Activated naive CD8-positive, alpha-beta T cell treated with anti-CD3 and anti-CD28 coated beads, Interleukin-2, amount 50 U/mL, for 24 hours (primary cell): ENCODE measurements at regions not wholly inside any gene's neighbourhood (a gene's known extent, or its start where the extent isn't known, plus 50 kb on each side); places are given as distances from the start of the nearest gene placed in this dataset.

Source experiments
- ATAC-seq: fragments of 150-1000 bp; cut with Tn5 transposase; one replicate; pipeline ENCODE4 v1.10.0; 2021
- DNase-seq: peaks from one replicate; pipeline ENCODE4 v3.0.0; 2021
- H3K27ac Mint-ChIP-seq: one replicate; pipeline ENCODE4 v1.8.0; 2021; ENCODE audit warnings: mild to moderate bottlenecking, mixed read lengths
- H3K27me3 Mint-ChIP-seq: one replicate; pipeline ENCODE4 v1.8.0; 2021; ENCODE audit warnings: mixed read lengths
- H3K36me3 Mint-ChIP-seq: one replicate; pipeline ENCODE4 v1.8.0; 2021; ENCODE audit warnings: low read depth, mixed read lengths
- H3K4me1 Mint-ChIP-seq: one replicate; pipeline ENCODE4 v1.8.0; 2021; ENCODE audit warnings: mixed read lengths
- H3K4me3 Mint-ChIP-seq: one replicate; pipeline ENCODE4 v1.8.0; 2021; ENCODE audit warnings: mild to moderate bottlenecking, moderate library complexity, mixed read lengths
- H3K9me3 Mint-ChIP-seq: one replicate; pipeline ENCODE4 v1.8.0; 2021; ENCODE audit warnings: mixed read lengths

- no peak overlapping the region for H3K4me3 Mint-ChIP-seq
- no peak overlapping the region for H3K27ac Mint-ChIP-seq
- H3K4me1 Mint-ChIP-seq, result no peaks in the 10 kb centered on the region
- no peak for DNase-seq
- no peaks in the 10 kb centered on the region for H3K27me3 Mint-ChIP-seq
- ATAC-seq, result no peak
- peaks cover 13% of the 10 kb centered on the region for H3K9me3 Mint-ChIP-seq
- H3K36me3 Mint-ChIP-seq, result no peaks in the 10 kb centered on the region
Observed at GRCh38 chr4:189440716-189441115, 500.0 kb upstream of the FRG1 start.

GRCh38 chr4:189443341-189443740 lies 497.3 kb upstream of the FRG1 start:
- H3K4me1 Mint-ChIP-seq, result no peaks in the 10 kb centered on the region
- DNase-seq, result no peak
- no peak for ATAC-seq
- H3K4me3 Mint-ChIP-seq, result no peak overlapping the region
- no peak overlapping the region for H3K27ac Mint-ChIP-seq
- no peaks in the 10 kb centered on the region for H3K36me3 Mint-ChIP-seq
- H3K27me3 Mint-ChIP-seq, result no peaks in the 10 kb centered on the region
- peaks cover 8% of the 10 kb centered on the region for H3K9me3 Mint-ChIP-seq

DNA sequence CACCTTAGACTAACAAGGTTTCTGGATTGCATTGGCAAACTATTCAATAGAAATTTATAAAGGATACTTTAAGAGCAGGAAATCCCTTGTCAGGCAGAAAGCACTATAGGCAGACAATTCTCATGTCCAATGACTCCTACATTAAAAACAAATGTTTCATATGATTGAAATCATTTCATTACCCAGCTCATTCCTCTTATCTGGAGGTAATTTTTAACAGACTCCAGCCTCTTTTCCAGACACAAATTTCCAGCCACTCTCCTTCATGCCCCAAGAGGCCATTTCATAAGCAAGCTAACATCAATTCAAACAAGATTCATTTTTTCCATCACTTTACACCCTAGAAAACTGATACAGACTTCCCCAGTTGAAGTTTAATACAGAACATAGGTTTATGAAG lies 495.1 kb upstream of the FRG1 start:
- no peaks in the 10 kb centered on the region for H3K36me3 Mint-ChIP-seq
- ATAC-seq (no peak), DNase-seq (no peak)
- peaks cover 15% of the 10 kb centered on the region for H3K9me3 Mint-ChIP-seq
- H3K27ac Mint-ChIP-seq, result no peak overlapping the region
- H3K4me1 Mint-ChIP-seq, result no peaks in the 10 kb centered on the region
- no peak overlapping the region for H3K4me3 Mint-ChIP-seq
- H3K27me3 Mint-ChIP-seq, result no peaks in the 10 kb centered on the region

DNA sequence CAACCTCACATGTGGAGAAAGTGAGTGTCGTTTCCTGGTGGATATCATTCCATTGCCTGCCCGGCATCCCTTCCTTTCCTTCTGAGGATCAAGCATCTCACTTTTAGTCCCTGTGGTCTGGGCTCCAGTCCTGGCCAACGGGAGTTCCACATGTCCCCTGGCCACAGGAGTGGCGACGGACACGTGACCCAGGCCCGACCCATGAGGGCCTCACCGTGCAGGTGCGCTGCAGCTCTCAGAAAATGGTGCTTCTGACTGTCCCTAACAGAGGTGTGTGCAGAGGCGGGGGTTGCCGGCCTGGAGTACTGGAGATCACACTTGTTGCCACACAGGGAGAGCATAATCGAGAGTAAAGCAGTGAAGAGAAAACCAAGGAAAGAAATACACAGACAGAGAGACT lies 476.9 kb upstream of the FRG1 start:
- DNase-seq (no peak), ATAC-seq (no peak)
- H3K4me3 Mint-ChIP-seq, result no peak overlapping the region
- no peaks in the 10 kb centered on the region for H3K4me1 Mint-ChIP-seq
- no peaks in the 10 kb centered on the region for H3K27me3 Mint-ChIP-seq
- H3K36me3 Mint-ChIP-seq, result no peaks in the 10 kb centered on the region
- peaks cover 12% of the 10 kb centered on the region for H3K9me3 Mint-ChIP-seq
- no peak overlapping the region for H3K27ac Mint-ChIP-seq

- peaks cover 3% of the 10 kb centered on the region for H3K36me3 Mint-ChIP-seq
- no peak overlapping the region for H3K4me3 Mint-ChIP-seq
- no peaks in the 10 kb centered on the region for H3K27me3 Mint-ChIP-seq
- no peak overlapping the region for H3K27ac Mint-ChIP-seq
- H3K4me1 Mint-ChIP-seq, result no peaks in the 10 kb centered on the region
- no peak for ATAC-seq
- DNase-seq, result no peak
- peaks cover 12% of the 10 kb centered on the region for H3K9me3 Mint-ChIP-seq
Observed at GRCh38 chr4:189494407-189494806, 446.3 kb upstream of the FRG1 start.

GRCh38 chr4:189497516-189497915 lies 443.2 kb upstream of the FRG1 start:
- no peak for DNase-seq
- peaks cover 6% of the 10 kb centered on the region for H3K9me3 Mint-ChIP-seq
- ATAC-seq, result no peak
- H3K4me1 Mint-ChIP-seq, result no peaks in the 10 kb centered on the region
- no peak overlapping the region for H3K4me3 Mint-ChIP-seq
- no peak overlapping the region for H3K27ac Mint-ChIP-seq
- H3K27me3 Mint-ChIP-seq, result no peaks in the 10 kb centered on the region
- no peaks in the 10 kb centered on the region for H3K36me3 Mint-ChIP-seq

DNA sequence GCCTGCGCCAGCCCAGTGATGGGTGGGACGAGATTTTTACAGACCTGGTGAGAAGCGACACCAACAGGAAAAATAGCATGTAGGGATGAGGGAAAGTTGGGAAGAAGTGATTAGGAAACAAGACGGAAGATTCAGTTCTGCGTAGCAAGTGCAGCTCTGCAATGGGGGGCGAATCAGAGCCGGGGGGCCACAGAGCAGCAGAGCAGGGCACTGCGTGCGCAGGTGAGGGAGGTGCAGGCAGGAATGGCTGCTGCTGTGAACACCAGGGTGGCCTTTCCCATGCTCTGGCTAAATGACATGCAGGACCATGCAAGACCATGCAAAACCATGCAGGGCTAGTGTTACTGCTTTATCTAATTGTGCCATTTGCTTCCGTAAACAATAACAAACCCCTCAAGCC lies 442.7 kb upstream of the FRG1 start:
- ATAC-seq, result no peak
- no peak overlapping the region for H3K27ac Mint-ChIP-seq
- H3K36me3 Mint-ChIP-seq, result no peaks in the 10 kb centered on the region
- H3K4me1 Mint-ChIP-seq, result no peaks in the 10 kb centered on the region
- H3K4me3 Mint-ChIP-seq, result no peak overlapping the region
- H3K9me3 Mint-ChIP-seq, result peaks cover under 1% of the 10 kb centered on the region
- no peak for DNase-seq
- H3K27me3 Mint-ChIP-seq, result no peaks in the 10 kb centered on the region

DNA sequence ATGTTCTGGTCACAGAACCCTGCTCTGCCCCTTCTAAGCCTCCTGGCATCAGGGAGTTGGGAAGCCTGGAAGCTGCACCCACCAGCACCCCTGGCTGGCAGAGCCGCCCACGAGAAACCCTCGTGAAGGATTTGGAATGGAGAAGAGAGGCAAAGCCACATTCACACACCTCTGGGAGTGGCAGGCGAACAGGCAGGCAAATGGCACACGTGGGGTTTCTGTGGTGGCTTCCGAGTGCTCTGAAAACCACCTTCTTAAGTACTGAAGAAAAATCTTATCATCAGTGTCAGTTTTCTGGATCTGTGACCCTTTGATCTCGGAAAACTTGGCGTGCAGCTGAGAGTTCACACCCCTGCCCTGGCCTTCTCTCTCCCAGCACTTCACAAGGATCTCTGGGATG lies 442.2 kb upstream of the FRG1 start:
- no peaks in the 10 kb centered on the region for H3K27me3 Mint-ChIP-seq
- ATAC-seq (no peak), DNase-seq (no peak)
- no peaks in the 10 kb centered on the region for H3K36me3 Mint-ChIP-seq
- H3K9me3 Mint-ChIP-seq, result no peaks in the 10 kb centered on the region
- H3K27ac Mint-ChIP-seq, result no peak overlapping the region
- no peak overlapping the region for H3K4me3 Mint-ChIP-seq
- no peaks in the 10 kb centered on the region for H3K4me1 Mint-ChIP-seq

GRCh38 chr4:189499696-189500095 lies 441.0 kb upstream of the FRG1 start:
- no peaks in the 10 kb centered on the region for H3K36me3 Mint-ChIP-seq
- no peaks in the 10 kb centered on the region for H3K27me3 Mint-ChIP-seq
- ATAC-seq (no peak), DNase-seq (no peak)
- H3K4me1 Mint-ChIP-seq, result no peaks in the 10 kb centered on the region
- no peak overlapping the region for H3K27ac Mint-ChIP-seq
- H3K9me3 Mint-ChIP-seq, result no peaks in the 10 kb centered on the region
- H3K4me3 Mint-ChIP-seq, result no peak overlapping the region

- DNase-seq (no peak), ATAC-seq (no peak)
- no peak overlapping the region for H3K27ac Mint-ChIP-seq
- peaks cover 6% of the 10 kb centered on the region for H3K9me3 Mint-ChIP-seq
- H3K4me3 Mint-ChIP-seq, result no peak overlapping the region
- no peaks in the 10 kb centered on the region for H3K27me3 Mint-ChIP-seq
- H3K4me1 Mint-ChIP-seq, result no peaks in the 10 kb centered on the region
- H3K36me3 Mint-ChIP-seq, result no peaks in the 10 kb centered on the region
Observed at GRCh38 chr4:189500970-189501369, 439.7 kb upstream of the FRG1 start.

DNA sequence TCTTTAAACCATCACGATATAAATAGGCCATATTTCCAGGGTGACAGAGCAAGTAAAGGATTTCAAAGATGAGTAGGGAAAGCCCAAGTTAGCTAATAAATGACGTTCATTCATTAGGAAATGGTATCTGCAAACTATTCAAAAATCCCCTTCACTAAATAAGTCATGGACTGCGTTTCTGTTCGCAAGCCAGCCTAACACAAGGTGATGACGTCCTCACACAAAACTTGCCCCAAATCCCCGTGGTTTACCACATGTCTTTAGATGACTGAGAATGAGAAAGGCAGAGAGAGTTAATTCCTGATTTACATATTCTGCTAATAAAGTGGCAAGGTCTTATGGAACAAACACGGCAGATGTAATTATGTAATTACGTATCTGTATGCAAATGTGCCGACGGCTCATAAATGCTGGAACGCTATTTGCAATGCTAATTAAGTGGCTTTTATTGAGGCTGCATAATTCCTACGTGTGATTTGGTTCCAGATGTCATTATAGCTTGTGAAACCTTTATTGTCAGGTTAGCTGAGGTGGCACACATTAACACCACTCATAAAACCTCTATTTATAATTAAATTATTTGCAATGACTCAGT lies 437.7 kb upstream of the FRG1 start:
- H3K9me3 Mint-ChIP-seq, result peaks cover 6% of the 10 kb centered on the region
- H3K36me3 Mint-ChIP-seq, result no peaks in the 10 kb centered on the region
- ATAC-seq, result no peak

GRCh38 chr4:189504220-189504619 lies 436.5 kb upstream of the FRG1 start:
- DNase-seq (no peak), ATAC-seq (no peak)
- H3K27me3 Mint-ChIP-seq, result no peaks in the 10 kb centered on the region
- peaks cover 8% of the 10 kb centered on the region for H3K9me3 Mint-ChIP-seq
- no peaks in the 10 kb centered on the region for H3K36me3 Mint-ChIP-seq
- no peak overlapping the region for H3K4me3 Mint-ChIP-seq
- H3K27ac Mint-ChIP-seq, result no peak overlapping the region
- no peaks in the 10 kb centered on the region for H3K4me1 Mint-ChIP-seq

More for the DNA sequence above, 437.7 kb upstream of the FRG1 start:
- H3K27me3 Mint-ChIP-seq, result no peaks in the 10 kb centered on the region
- no peaks in the 10 kb centered on the region for H3K4me1 Mint-ChIP-seq
- no peak overlapping the region for H3K27ac Mint-ChIP-seq
- no peak for DNase-seq
- no peak overlapping the region for H3K4me3 Mint-ChIP-seq

DNA sequence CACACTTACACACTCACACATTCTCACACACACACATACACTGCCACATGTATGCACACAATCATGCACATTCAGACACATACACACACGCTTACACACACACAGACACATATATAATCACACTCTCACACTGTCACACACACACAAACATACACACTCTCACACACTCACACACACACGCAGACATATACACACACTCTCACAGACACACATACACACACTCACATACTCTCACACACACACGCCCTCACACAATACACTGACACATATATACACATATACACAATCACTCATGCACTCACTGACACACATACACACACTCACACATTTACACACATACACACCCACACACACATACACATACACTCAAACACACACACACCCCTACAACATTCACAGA lies 435.3 kb upstream of the FRG1 start:
- Mint-ChIP-seq H3K27ac (no peak overlapping the region), H3K4me1 (no peaks in the 10 kb centered on the region), H3K9me3 (peaks cover 10% of the 10 kb centered on the region), H3K36me3 (no peaks in the 10 kb centered on the region), H3K27me3 (no peaks in the 10 kb centered on the region), H3K4me3 (no peak overlapping the region)
- DNase-seq (no peak), ATAC-seq (no peak)

DNA sequence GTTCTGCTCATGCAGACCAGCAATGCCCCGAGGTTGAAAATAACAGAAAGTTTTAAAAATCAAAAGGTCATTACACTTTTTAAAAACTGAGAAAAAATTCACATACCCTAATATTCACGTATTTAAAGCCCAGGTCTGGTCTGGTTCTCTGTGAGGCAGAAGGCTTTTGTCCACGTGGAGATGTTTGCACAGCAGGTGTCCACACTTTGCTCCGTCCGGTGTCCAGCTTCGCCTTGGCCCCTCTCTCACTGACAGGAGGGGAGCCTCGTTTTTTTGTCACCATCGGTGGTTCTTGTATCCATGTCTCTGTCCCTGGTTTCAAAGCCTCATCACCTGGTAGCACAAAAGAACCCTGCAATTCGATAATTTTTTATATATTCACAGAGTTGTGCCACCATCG lies 434.6 kb upstream of the FRG1 start:
- Mint-ChIP-seq H3K9me3 (peaks cover 10% of the 10 kb centered on the region), H3K4me3 (no peak overlapping the region), H3K27ac (no peak overlapping the region), H3K27me3 (no peaks in the 10 kb centered on the region), H3K36me3 (no peaks in the 10 kb centered on the region), H3K4me1 (no peaks in the 10 kb centered on the region)
- DNase-seq (no peak), ATAC-seq (no peak)

DNA sequence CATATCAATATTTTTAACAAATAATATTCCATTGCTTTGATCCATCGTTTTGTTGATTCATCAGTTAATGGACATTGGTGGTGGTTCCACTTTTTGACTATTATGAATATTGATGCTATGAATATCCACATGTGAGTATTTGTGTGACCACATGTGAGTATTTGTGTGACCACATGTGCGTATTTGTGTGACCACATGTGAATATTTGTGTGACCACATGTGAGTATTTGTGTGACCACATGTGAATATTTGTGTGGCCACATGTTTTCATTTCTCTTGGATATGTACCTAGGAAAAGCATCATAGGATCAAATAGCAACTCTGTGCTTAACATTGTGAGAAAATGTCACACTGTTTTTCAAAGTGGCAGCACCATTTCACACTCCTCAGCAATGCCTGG lies 433.6 kb upstream of the FRG1 start:
- Mint-ChIP-seq H3K36me3 (no peaks in the 10 kb centered on the region), H3K27me3 (no peaks in the 10 kb centered on the region), H3K4me3 (no peak overlapping the region), H3K27ac (no peak overlapping the region), H3K4me1 (no peaks in the 10 kb centered on the region), H3K9me3 (peaks cover 14% of the 10 kb centered on the region)
- ATAC-seq (no peak), DNase-seq (no peak)

DNA sequence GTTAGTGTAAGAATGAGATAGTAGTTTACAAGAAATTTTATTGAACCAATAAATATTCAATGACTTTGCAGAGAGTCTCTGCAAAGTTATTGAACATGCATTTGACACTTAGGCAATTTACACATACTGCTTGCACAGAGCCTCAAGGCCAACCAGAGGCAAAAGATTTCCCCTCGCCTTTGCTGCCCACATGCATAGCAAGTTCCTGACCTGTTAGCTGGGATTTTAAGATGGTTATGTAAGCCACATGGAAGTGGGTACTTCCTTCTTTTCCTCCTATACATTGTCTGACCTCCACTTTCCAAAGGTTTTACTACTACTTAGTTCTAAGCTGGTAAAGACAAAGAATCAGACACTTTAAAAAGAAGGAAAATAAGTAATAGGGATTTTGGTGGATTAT lies 430.1 kb upstream of the FRG1 start:
- Mint-ChIP-seq H3K4me3 (no peak overlapping the region), H3K9me3 (peaks cover 9% of the 10 kb centered on the region), H3K4me1 (no peaks in the 10 kb centered on the region), H3K36me3 (no peaks in the 10 kb centered on the region), H3K27me3 (no peaks in the 10 kb centered on the region), H3K27ac (no peak overlapping the region)
- ATAC-seq, result no peak
- DNase-seq, result no peak
